Hematopoietic multipotent progenitor cell treated with erythropoietin and hydrocortisone succinate and interleukin-3 and kit ligand, for 17 days (in vitro differentiated cells): ENCODE measurements at regions not wholly inside any gene's neighbourhood (a gene's known extent, or its start where the extent isn't known, plus 50 kb on each side); places are given as distances from the start of the nearest gene placed in this dataset.
A peak's percentile ranks its signal among the peaks of the same experiment; 100 is the strongest.

Experiments used
- DNase-seq: peaks from one replicate; pipeline ENCODE4 v3.0.0-alpha.2; 2015; ENCODE audit warnings: low spot score

- DNase-seq = no peak
Measured at GRCh38 chr11:27187848-27188621, 147.4 kb downstream of the BBOX1 start.

GRCh38 chr11:27187075-27187847, 146.6 kb downstream of the BBOX1 start:
- no peak for DNase-seq

- no peak for DNase-seq
Measured at GRCh38 chr11:27186580-27186979, 146.0 kb downstream of the BBOX1 start.

- no peak for DNase-seq
Measured at GRCh38 chr11:27184458-27185312, 144.1 kb downstream of the BBOX1 start.

- peak; percentile 62 for DNase-seq
Measured at GRCh38 chr11:27183672-27184457, 143.2 kb downstream of the BBOX1 start.

- DNase-seq = no peak
Measured at GRCh38 chr11:27179334-27179733, 138.7 kb downstream of the BBOX1 start.

GRCh38 chr11:27178859-27179258, 138.2 kb downstream of the BBOX1 start:
- DNase-seq = no peak
